IPS-20b (cell line): ENCODE measurements at regions not wholly inside any gene's neighbourhood (a gene's known extent, or its start where the extent isn't known, plus 50 kb on each side); places are given as distances from the start of the nearest gene placed in this dataset.

Experiments
- H3K27ac ChIP-seq: one replicate; pipeline ENCODE4 v1.5.1; 2013; ENCODE audit warnings: low read length
- H3K27me3 ChIP-seq: 2 replicates; pipeline ENCODE4 v1.6.1; 2013; ENCODE audit warnings: mild to moderate bottlenecking, low read length, inconsistent platforms; ENCODE audit not compliant: insufficient read depth
- H3K36me3 ChIP-seq: 2 replicates; pipeline ENCODE4 v1.6.1; 2013; ENCODE audit warnings: low read depth, mild to moderate bottlenecking, inconsistent platforms, low read length, moderate library complexity; ENCODE audit not compliant: insufficient read depth
- H3K4me1 ChIP-seq: 2 replicates; pipeline ENCODE4 v1.6.1; 2013; ENCODE audit warnings: mild to moderate bottlenecking, control low read depth, inconsistent platforms, low read length, moderate library complexity; ENCODE audit not compliant: insufficient read depth
- H3K4me3 ChIP-seq: 2 replicates; pipeline ENCODE4 v1.5.1; 2013; ENCODE audit warnings: mild to moderate bottlenecking, low read length, inconsistent platforms
- H3K9ac ChIP-seq: 2 replicates; pipeline ENCODE4 v1.6.1; 2013; ENCODE audit warnings: low read depth, mild to moderate bottlenecking, inconsistent platforms, low read length, moderate library complexity
- H3K9me3 ChIP-seq: 2 replicates; pipeline ENCODE4 v1.6.1; 2013; ENCODE audit warnings: mild to moderate bottlenecking, low read depth, low read length, inconsistent platforms; ENCODE audit not compliant: insufficient read depth

DNA sequence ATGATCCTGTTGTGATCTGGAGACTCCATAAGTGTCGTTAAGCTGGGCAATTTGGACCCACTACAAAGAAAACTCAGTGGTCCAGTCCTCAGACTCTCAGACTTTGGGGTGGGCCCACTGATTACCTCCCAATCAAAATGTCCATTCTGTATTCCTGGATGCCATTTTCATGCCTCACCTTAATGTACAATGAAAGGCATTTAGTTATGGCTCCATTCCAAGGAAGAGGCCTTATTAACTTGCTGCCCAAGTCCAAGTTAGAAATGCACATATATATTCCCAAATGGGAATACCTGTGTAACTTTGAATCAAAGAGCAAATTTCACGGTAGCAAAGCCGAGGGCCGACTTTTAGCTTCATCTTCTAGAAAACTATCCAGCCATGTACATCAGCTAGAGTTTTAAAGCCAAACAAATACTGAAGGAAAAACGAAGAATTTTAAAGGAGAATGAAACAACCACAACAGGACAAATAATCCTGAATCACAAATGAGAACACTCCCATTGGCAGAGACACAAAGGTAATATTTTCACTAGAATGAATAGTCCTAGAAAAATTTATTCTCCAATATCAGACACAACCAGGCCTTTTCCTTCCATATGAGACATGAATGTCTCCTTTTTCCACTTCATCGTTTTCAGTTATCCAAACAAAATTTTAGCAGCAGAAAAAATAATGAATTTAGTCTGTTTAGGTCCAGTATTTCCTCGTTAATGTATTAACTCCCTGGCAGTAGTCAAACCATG is 63.7 kb upstream of the HHIP start:
- no peak overlapping the region for H3K4me3 ChIP-seq
- H3K9ac ChIP-seq = no peak overlapping the region
- no peaks in the 10 kb centered on the region for H3K9me3 ChIP-seq
- H3K27me3 ChIP-seq = no peaks in the 10 kb centered on the region
- H3K4me1 ChIP-seq = no peaks in the 10 kb centered on the region
- no peak overlapping the region for H3K27ac ChIP-seq
- no peaks in the 10 kb centered on the region for H3K36me3 ChIP-seq

DNA sequence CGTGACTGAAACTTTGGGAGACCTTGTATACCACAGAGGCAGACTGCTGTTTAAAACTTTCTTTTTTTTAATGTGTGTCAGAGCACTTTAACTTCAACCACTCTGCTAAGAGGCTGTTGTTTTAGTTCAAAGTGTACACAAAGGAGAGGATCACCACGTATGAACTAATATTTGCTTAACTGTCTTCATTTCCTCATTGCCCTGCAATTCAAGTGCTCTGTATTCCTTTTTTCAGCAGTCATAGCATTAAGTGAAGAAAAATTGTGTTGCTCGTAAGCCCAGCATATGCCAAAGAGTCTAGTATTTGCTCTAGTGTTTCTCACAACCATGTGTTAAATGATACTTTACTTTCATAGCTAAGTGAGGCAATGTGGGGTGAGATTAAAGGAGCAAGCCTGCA is 63.0 kb upstream of the HHIP start:
- Histone ChIP-seq H3K27ac (no peak overlapping the region), H3K4me1 (no peaks in the 10 kb centered on the region), H3K36me3 (no peaks in the 10 kb centered on the region), H3K4me3 (no peak overlapping the region), H3K27me3 (no peaks in the 10 kb centered on the region), H3K9me3 (no peaks in the 10 kb centered on the region), H3K9ac (no peak overlapping the region)

- H3K4me1 ChIP-seq = no peaks in the 10 kb centered on the region
- H3K9ac ChIP-seq = no peak overlapping the region
- no peak overlapping the region for H3K4me3 ChIP-seq
- H3K9me3 ChIP-seq = no peaks in the 10 kb centered on the region
- H3K27ac ChIP-seq = no peak overlapping the region
- H3K27me3 ChIP-seq = no peaks in the 10 kb centered on the region
- no peaks in the 10 kb centered on the region for H3K36me3 ChIP-seq
Observed at GRCh38 chr4:144583658-144584057, 62.3 kb upstream of the HHIP start.

DNA sequence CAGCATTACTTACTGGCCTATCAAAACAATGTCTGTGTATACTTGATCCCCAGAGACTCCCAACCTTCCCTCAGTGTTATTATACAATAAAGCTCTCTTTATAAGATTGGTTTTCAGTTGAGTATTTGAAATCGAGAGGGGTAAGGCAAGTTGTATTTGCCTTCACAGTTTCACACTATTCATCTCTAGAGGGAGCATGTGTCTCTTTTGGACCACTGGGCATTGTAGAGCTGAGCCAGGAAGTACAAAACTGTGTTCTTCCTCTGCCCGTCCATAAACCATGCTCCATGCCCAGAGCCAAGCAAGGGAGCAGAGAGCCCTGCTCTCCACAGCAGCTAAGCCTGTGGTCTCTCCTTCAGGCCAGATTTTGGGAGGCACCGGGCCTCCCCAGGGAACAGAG is 61.5 kb upstream of the HHIP start:
- no peaks in the 10 kb centered on the region for H3K9me3 ChIP-seq
- H3K4me1 ChIP-seq = no peaks in the 10 kb centered on the region
- H3K4me3 ChIP-seq = no peak overlapping the region
- no peaks in the 10 kb centered on the region for H3K27me3 ChIP-seq
- H3K27ac ChIP-seq = no peak overlapping the region
- H3K36me3 ChIP-seq = no peaks in the 10 kb centered on the region
- H3K9ac ChIP-seq = no peak overlapping the region

GRCh38 chr4:144589512-144589911 is 56.4 kb upstream of the HHIP start:
- no peaks in the 10 kb centered on the region; the same call in 1 of the 2 replicates for H3K9me3 ChIP-seq
- H3K4me1 ChIP-seq = no peaks in the 10 kb centered on the region

DNA sequence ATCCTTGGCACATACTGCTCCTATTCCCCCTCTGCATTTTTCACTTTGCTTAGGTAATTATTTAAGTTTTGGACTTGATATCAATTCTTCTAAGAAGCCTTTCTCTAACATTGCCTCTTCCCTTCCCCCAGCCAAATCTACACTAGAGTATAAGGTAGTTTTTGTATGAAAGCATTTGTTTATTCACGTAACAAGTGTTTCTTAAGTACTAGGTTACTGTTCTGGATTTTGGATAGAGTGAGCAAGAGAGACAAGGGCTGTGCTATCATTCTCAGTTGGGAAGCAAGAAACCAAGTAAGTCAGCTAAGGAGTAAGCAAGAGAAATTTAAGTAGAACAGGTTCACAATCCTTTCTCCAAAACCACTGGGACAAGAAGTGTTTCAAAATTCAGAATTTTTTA is 55.9 kb upstream of the HHIP start:
- H3K4me1 ChIP-seq = no peaks in the 10 kb centered on the region
- H3K36me3 ChIP-seq = no peaks in the 10 kb centered on the region
- H3K9ac ChIP-seq = no peak overlapping the region
- H3K4me3 ChIP-seq = no peak overlapping the region
- H3K9me3 ChIP-seq = no peaks in the 10 kb centered on the region; the same call in 1 of the 2 replicates
- H3K27ac ChIP-seq = no peak overlapping the region
- H3K27me3 ChIP-seq = no peaks in the 10 kb centered on the region

More at GRCh38 chr4:144589512-144589911, 56.4 kb upstream of the HHIP start:
- Histone ChIP-seq H3K27me3 (no peaks in the 10 kb centered on the region), H3K9ac (no peak overlapping the region), H3K36me3 (no peaks in the 10 kb centered on the region), H3K4me3 (no peak overlapping the region), H3K27ac (no peak overlapping the region)

GRCh38 chr4:144591401-144591800 is 54.6 kb upstream of the HHIP start:
- no peaks in the 10 kb centered on the region for H3K27me3 ChIP-seq
- H3K27ac ChIP-seq = no peak overlapping the region
- H3K9me3 ChIP-seq = no peaks in the 10 kb centered on the region; the same call in 1 of the 2 replicates
- no peaks in the 10 kb centered on the region for H3K36me3 ChIP-seq
- H3K4me1 ChIP-seq = no peaks in the 10 kb centered on the region
- H3K9ac ChIP-seq = no peak overlapping the region
- H3K4me3 ChIP-seq = no peak overlapping the region

DNA sequence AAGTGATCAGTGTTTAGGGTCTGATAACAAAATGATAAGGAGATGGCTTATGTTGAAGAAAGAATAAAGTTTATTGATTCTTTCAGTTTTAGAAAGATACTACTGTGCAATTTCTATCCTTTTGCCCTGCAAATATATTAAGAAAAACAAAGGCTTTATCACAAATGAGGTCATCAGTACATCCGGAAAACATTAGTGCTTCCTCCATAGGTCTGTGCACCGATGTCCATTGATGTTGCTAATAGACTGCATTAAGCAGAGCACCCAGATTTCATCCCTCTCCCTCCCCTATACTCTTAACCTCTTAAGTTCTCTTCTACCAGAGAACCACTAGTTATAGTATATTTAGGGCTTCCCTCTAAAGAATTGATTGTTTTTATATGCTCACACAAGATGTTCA is 53.7 kb upstream of the HHIP start:
- H3K4me3 ChIP-seq = no peak overlapping the region
- H3K27me3 ChIP-seq = no peaks in the 10 kb centered on the region
- no peaks in the 10 kb centered on the region for H3K4me1 ChIP-seq
- H3K9me3 ChIP-seq = no peaks in the 10 kb centered on the region; the same call in 1 of the 2 replicates
- H3K36me3 ChIP-seq = no peaks in the 10 kb centered on the region
- H3K9ac ChIP-seq = no peak overlapping the region
- no peak overlapping the region for H3K27ac ChIP-seq

- no peaks in the 10 kb centered on the region for H3K4me1 ChIP-seq
- H3K9me3 ChIP-seq = no peaks in the 10 kb centered on the region; the same call in 1 of the 2 replicates
- H3K27ac ChIP-seq = no peak overlapping the region
- no peak overlapping the region for H3K9ac ChIP-seq
- H3K27me3 ChIP-seq = no peaks in the 10 kb centered on the region
- no peaks in the 10 kb centered on the region for H3K36me3 ChIP-seq
- no peak overlapping the region for H3K4me3 ChIP-seq
Observed at GRCh38 chr4:144594471-144594986, 51.4 kb upstream of the HHIP start.

- Histone ChIP-seq H3K9me3 (no peaks in the 10 kb centered on the region; the same call in 1 of the 2 replicates), H3K9ac (no peak overlapping the region), H3K27ac (no peak overlapping the region), H3K36me3 (no peaks in the 10 kb centered on the region), H3K27me3 (no peaks in the 10 kb centered on the region), H3K4me1 (no peaks in the 10 kb centered on the region), H3K4me3 (no peak overlapping the region)
Observed at GRCh38 chr4:144595681-144596080, 50.3 kb upstream of the HHIP start.
